Neuron (in vitro differentiated cells): ENCODE measurements at regions not wholly inside any gene's neighbourhood (a gene's known extent, or its start where the extent isn't known, plus 50 kb on each side); places are given as distances from the start of the nearest gene placed in this dataset.

ENCODE experiments used
- H2AFZ ChIP-seq: one replicate; pipeline ENCODE4 v1.6.1; 2013; ENCODE audit warnings: low read depth, mild to moderate bottlenecking, inconsistent platforms, low read length, moderate library complexity
- H3K27me3 ChIP-seq: one replicate; pipeline ENCODE4 v1.6.1; 2013; ENCODE audit warnings: low read length; ENCODE audit not compliant: insufficient read depth
- H3K36me3 ChIP-seq: one replicate; pipeline ENCODE4 v1.6.1; 2013; ENCODE audit warnings: low read length; ENCODE audit not compliant: insufficient read depth
- H3K4me1 ChIP-seq: one replicate; pipeline ENCODE4 v1.6.1; 2013; ENCODE audit warnings: low read length; ENCODE audit not compliant: insufficient read depth
- H3K4me3 ChIP-seq: 2 replicates; pipeline ENCODE4 v1.5.1; 2013; ENCODE audit warnings: mild to moderate bottlenecking, low read length, moderate library complexity
- H3K9me3 ChIP-seq: one replicate; pipeline ENCODE4 v1.6.1; 2013; ENCODE audit warnings: low read length

DNA sequence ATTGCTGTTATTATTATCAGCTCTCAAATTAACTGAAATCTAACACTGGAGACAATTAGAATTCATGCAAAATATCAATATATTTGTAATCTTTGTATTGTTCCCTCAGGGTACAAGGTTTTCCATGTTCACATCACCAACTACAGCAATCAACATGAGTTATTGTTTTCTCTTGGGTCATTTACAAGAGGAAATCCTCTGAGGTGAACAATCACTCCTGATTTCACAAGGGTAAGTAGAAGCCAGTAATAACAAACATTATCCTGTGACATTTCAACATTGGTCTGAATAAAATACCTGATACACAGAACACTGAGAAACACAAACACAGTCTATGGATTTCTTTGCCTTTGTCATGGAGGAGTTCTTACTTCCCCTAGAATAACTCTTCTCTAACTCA is 174.0 kb downstream of the SUCNR1 start:
- H3K27me3 ChIP-seq: no peaks in the 10 kb centered on the region
- peaks cover 9% of the 10 kb centered on the region for H3K4me1 ChIP-seq
- no peaks in the 10 kb centered on the region for H3K9me3 ChIP-seq
- H2AFZ ChIP-seq: no peak overlapping the region
- H3K4me3 ChIP-seq: no peak overlapping the region
- H3K36me3 ChIP-seq: no peaks in the 10 kb centered on the region

DNA sequence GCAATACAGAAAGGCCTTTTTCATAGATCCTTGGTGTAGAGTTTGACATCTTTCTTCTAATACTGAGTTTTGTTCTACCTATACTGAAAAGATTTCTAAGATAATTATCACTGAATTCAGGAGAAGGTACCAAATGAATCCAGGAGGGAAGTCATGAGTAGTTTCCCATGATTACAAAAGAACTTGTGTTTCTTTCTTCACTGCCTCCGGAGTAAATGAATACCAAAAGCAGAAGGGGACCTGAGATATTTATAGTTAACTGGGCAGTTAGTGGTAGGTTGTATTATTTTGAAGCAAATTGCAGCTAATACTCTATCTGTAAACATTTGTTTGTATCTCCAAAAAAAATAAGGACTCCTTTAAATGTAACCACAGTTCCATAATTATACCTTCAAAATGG is 175.4 kb downstream of the SUCNR1 start:
- Histone ChIP-seq H3K4me1 (peaks cover 9% of the 10 kb centered on the region), H3K27me3 (no peaks in the 10 kb centered on the region), H3K36me3 (no peaks in the 10 kb centered on the region), H3K4me3 (no peak overlapping the region), H3K9me3 (no peaks in the 10 kb centered on the region), H2AFZ (no peak overlapping the region)

DNA sequence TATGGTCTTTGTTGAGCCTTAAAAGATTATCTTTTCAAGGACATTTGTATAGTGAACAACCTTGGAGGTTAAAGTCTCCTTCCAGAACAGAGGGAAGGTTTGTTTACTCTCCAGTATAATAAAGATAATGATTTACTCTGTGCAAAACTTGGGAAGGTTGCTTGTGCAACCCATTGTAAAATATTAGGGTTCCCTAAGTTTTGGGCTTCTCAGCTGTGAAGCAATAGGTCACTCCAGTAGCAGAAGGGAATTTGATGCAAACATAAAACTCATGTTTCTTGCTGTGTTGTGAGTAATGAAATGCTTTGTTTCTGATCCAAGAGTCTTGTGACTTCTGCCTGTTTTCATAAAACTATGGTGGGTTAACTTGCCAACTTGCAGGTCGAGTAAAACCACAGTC is 177.5 kb downstream of the SUCNR1 start:
- peaks cover 9% of the 10 kb centered on the region for H3K4me1 ChIP-seq
- H3K9me3 ChIP-seq: no peaks in the 10 kb centered on the region
- no peaks in the 10 kb centered on the region for H3K27me3 ChIP-seq
- H2AFZ ChIP-seq: no peak overlapping the region
- H3K4me3 ChIP-seq: no peak overlapping the region
- no peaks in the 10 kb centered on the region for H3K36me3 ChIP-seq

DNA sequence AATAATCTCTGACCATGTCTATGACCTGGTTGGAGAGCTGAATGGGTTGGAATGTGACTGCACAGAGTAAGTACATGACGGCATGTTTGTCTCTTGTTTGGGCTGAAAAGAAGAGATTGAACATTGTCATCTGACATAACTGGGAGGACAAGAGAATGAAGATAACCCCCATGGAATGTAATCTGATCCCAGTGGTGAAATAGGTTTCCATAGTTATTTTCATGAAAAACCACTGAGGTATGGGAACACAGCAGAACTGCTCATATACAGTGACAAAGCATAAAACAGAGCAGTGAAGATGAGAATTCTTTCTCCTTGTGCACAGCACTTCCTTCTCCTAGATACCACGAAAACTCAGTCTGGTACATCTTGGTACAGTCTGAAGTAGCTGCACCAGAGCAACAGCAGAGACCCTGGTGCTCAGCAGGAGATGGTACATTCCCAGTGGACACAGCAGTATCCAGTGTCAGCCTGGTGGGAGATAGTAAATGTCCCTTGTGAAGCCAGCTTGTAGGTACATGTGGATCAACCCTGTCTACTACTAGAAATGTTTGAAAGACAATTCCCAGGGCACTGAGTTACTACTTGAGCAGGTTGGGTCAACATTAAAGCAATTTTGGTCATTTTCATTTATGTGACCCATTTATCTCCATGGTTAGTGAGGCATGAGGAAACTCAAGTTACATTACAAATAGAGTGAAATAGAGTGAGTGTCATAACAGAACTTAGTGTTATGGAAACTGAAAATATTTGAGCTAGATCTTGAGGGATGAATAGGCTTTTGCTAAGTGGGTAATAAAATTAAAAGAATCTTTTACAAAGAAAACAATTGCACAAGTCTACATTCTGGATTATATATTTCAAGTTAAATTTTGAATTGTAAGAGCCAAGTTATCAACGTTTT is 178.3 kb downstream of the SUCNR1 start:
- no peaks in the 10 kb centered on the region for H3K36me3 ChIP-seq
- H3K9me3 ChIP-seq: no peaks in the 10 kb centered on the region
- H2AFZ ChIP-seq: no peak overlapping the region
- H3K4me3 ChIP-seq: no peak overlapping the region
- H3K27me3 ChIP-seq: no peaks in the 10 kb centered on the region
- peaks cover 9% of the 10 kb centered on the region for H3K4me1 ChIP-seq

DNA sequence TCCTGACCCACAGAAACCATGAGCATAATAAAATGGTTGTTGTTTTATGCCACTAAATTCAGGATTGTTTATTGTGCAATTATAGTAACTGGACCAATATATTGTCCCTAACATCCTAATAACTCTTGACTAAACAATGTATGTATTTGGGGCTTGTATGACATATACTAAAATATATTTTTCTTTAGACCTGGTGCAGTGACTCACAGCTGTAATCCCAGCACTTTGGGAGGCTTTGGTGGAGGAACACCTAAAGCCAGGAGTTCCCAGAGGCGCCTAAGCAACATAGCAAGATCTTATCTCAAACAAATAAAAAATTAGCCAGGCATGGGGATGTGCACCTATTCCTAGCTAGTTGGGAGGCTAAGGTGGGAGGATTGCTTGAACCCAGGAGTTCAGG is 180.4 kb downstream of the SUCNR1 start:
- H3K4me1 ChIP-seq: peaks cover 9% of the 10 kb centered on the region
- H3K4me3 ChIP-seq: no peak overlapping the region
- no peaks in the 10 kb centered on the region for H3K36me3 ChIP-seq
- H3K9me3 ChIP-seq: no peaks in the 10 kb centered on the region
- no peak overlapping the region for H2AFZ ChIP-seq
- H3K27me3 ChIP-seq: no peaks in the 10 kb centered on the region

DNA sequence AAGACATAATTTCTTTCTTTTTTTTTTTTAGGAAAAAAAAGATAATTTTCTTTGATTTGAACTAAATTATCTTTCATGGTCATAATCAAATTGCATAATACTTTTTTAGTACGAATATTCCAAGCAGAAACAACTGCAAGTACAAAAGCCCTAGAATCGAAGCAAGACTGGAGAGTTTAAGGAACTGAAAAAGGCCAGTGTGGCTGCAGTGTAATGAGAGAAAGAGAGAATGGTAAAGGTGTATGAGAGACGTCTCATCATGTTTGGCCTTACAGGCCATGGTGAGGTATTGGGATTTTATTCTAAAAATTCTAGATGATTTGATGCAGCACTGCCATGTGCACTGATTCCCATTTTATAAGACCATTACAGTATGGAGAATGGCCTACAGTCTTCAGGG is 180.9 kb downstream of the SUCNR1 start:
- no peak overlapping the region for H3K4me3 ChIP-seq
- no peaks in the 10 kb centered on the region for H3K36me3 ChIP-seq
- H3K4me1 ChIP-seq: peaks cover 9% of the 10 kb centered on the region
- no peaks in the 10 kb centered on the region for H3K9me3 ChIP-seq
- H3K27me3 ChIP-seq: no peaks in the 10 kb centered on the region
- H2AFZ ChIP-seq: no peak overlapping the region

DNA sequence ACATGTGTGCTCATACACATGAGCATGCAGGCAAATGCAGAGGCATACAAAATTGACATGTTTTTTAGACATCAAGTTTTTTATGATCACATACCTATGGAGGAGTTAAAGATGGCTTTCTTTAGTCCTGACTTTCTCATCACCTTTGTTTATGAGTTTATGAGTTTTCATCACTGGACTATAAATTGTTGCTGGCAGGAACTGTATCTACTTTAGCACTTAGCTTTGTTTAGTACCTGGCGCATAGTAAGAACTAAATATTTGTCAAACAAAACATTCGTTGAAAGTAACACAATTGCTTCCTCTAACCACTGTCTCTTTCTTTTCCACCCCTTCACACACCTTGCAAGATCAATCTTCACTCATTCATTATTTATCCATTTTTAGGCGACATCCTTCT is 182.6 kb downstream of the SUCNR1 start:
- H3K4me3 ChIP-seq: no peak overlapping the region
- no peaks in the 10 kb centered on the region for H3K36me3 ChIP-seq
- no peaks in the 10 kb centered on the region for H3K27me3 ChIP-seq
- no peaks in the 10 kb centered on the region for H3K9me3 ChIP-seq
- peaks cover 8% of the 10 kb centered on the region for H3K4me1 ChIP-seq
- H2AFZ ChIP-seq: no peak overlapping the region

DNA sequence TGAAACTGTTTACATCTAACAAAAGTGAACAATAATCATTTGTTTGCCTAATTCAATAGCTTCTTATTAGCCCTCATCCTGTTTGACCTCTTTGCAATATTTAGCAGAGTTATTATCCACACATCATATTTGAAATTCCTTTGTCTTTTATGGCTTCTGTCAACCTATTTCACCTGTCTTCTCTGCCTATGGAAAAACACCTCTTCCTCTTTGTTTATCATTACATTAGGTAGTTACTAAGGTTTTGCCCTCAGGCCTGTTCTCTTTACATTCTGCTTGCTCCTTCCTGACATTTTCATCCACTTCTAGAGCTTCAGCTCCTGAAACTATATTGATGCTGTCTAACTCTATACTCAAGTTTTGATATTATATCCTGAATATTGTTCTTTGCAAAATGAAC is 183.0 kb downstream of the SUCNR1 start:
- Histone ChIP-seq H3K4me1 (peaks cover 4% of the 10 kb centered on the region), H3K9me3 (no peaks in the 10 kb centered on the region), H2AFZ (no peak overlapping the region), H3K27me3 (no peaks in the 10 kb centered on the region), H3K36me3 (no peaks in the 10 kb centered on the region), H3K4me3 (no peak overlapping the region)

DNA sequence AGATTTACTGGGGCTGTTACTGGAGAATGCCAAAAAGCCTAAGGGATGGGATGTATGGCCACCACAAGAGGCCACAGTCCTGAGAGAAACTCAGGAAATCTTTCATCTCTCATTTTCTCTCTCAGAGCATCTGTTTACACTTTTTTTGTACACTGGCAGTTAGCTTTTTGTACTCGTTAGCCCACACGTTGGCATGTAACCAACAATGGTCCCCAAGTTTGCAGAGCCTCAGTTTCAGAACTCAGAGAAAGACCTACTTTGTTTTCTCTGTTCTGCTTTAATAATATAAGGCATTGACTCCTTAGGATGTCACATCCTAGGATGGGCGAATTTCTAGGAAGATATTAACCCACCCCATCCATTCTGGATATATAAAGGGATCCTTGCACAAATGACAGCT is 183.5 kb downstream of the SUCNR1 start:
- Histone ChIP-seq H2AFZ (no peak overlapping the region), H3K27me3 (no peaks in the 10 kb centered on the region), H3K4me3 (no peak overlapping the region), H3K9me3 (no peaks in the 10 kb centered on the region), H3K4me1 (no peaks in the 10 kb centered on the region), H3K36me3 (no peaks in the 10 kb centered on the region)

DNA sequence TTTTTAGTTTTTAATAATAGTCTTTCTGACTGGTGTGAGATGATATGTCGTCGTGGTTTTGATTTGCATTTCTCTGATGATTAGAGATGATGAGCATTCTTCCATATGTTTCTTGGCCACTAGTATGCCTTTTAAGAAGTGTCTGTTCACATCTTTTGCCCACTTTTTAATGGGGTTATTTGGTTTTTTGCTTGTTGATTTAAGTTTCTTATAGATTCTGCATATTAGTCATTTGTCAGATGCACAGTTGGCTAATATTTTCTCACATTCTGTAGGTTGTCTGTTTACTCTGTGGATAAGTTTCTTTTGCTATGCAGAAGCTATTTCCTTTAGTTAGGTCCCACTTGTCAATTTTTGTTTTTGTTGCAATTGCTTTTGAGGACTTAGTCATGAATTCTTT is 185.4 kb downstream of the SUCNR1 start:
- Histone ChIP-seq H2AFZ (no peak overlapping the region), H3K4me3 (no peak overlapping the region), H3K9me3 (no peaks in the 10 kb centered on the region), H3K36me3 (no peaks in the 10 kb centered on the region), H3K4me1 (no peaks in the 10 kb centered on the region), H3K27me3 (no peaks in the 10 kb centered on the region)

DNA sequence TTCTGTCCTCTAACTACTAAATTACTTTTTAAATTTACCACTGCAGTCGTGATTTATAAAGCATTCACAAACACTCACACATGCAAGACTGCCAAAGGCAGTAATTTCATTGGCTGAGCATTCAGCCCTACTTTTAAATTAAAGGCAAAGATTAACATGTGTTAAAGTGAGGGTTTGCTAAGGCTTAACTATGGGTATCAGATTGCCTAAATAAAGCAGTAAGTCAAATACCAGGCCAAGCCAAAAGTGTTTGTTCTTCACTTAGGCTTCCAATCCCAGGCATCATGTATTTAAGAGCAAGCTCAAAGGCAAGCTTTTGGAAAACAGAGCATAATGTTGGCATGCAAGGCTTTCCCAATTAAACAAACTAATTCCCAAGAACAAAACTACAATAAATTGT is 187.3 kb downstream of the SUCNR1 start:
- Histone ChIP-seq H3K27me3 (no peaks in the 10 kb centered on the region), H2AFZ (no peak overlapping the region), H3K4me1 (no peaks in the 10 kb centered on the region), H3K36me3 (no peaks in the 10 kb centered on the region), H3K4me3 (no peak overlapping the region), H3K9me3 (no peaks in the 10 kb centered on the region)

DNA sequence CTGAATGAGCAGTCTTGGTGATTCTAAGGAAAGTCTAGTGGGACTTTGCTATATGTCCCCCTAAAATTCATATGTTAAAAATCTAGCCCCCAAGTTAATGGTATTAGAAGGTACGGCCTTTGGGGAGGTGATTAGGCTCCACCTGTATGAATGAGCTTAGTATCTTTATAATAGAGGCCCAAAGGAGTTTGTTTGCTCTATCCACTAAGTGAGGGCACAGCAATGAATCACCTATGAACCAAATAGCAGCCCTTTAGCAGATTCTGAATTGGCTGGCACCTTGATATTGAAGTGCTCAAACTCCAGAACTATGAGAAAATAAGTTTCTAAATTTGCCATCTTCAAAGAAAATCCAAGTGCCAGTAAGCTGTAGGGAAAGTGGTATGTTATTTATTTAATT is 187.9 kb downstream of the SUCNR1 start:
- H2AFZ ChIP-seq: no peak overlapping the region
- H3K9me3 ChIP-seq: no peaks in the 10 kb centered on the region
- H3K4me3 ChIP-seq: no peak overlapping the region
- no peaks in the 10 kb centered on the region for H3K36me3 ChIP-seq
- H3K4me1 ChIP-seq: no peaks in the 10 kb centered on the region
- no peaks in the 10 kb centered on the region for H3K27me3 ChIP-seq

DNA sequence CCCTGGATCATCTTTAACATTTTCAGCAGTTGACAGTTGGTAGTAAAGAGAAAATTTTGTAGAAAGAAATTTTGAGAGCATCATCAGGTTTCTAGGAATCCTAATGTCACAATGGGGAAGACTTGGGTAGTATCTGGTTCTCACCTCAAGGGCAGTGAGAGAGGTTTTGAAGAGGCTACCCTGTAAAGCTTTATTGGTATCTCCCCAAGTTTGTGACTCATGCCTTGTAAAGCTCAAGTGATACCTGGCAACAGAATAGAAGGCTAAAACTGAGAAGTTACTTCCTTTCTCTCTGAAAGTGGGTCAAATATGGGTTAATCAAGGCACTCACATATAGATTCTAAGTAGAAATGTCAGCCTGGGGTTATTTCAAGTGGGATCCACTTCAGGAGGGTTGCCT is 196.4 kb downstream of the SUCNR1 start:
- H3K9me3 ChIP-seq: no peaks in the 10 kb centered on the region
- H2AFZ ChIP-seq: no peak overlapping the region
- H3K27me3 ChIP-seq: no peaks in the 10 kb centered on the region
- H3K4me3 ChIP-seq: no peak overlapping the region
- no peaks in the 10 kb centered on the region for H3K4me1 ChIP-seq
- no peaks in the 10 kb centered on the region for H3K36me3 ChIP-seq

DNA sequence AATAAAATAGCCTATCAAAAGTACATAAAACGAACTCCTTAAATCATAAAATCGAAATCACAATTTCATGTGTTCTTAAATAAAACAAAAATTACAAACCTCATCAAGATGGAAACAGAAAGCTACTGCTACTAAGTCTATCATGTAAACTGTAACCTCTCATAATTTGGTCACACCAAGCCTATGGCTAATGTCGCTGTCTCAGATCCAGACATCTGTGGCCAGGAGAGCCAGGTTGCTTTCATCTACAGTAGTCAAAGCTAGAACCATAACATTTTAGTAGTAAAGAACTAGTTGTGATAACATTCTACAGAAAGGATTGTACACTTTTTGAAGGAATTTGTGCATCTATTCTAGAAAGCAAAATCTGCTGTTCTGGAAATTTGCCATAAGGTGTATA is 197.4 kb upstream of the MBNL1 start:
- Histone ChIP-seq H3K27me3 (no peaks in the 10 kb centered on the region), H2AFZ (no peak overlapping the region)

More for the DNA sequence above, 197.4 kb upstream of the MBNL1 start:
- H3K4me3 ChIP-seq: no peak overlapping the region
- no peaks in the 10 kb centered on the region for H3K36me3 ChIP-seq
- no peaks in the 10 kb centered on the region for H3K9me3 ChIP-seq
- no peaks in the 10 kb centered on the region for H3K4me1 ChIP-seq
